H1 (cell line): ENCODE measurements at regions not wholly inside any gene's neighbourhood (a gene's known extent, or its start where the extent isn't known, plus 50 kb on each side); places are given as distances from the start of the nearest gene placed in this dataset.

Source experiments
- CTCF ChIA-PET: fragments of 300-600 bp; sonication (Branson Sonifier 250); formaldehyde crosslinking; loops from one replicate; lab custom pipeline; 2021; ENCODE audit not compliant: partially characterized antibody; lab: Charles Lee
- POLR2A ChIA-PET: fragments of 300-600 bp; sonication (Branson Sonifier 250); formaldehyde crosslinking; loops from one replicate; lab custom pipeline; 2021; ENCODE audit warnings: inconsistent platforms; ENCODE audit not compliant: partially characterized antibody; lab: Charles Lee
- DNase-seq, 2 experiments: peaks; one replicate each; pipeline versions ENCODE4 v3.0.0 to v3.0.0-alpha.2; 2010 to 2022; ENCODE audit warnings: low spot score in 2 of 2, low read depth in 1 of 2, mixed read lengths in 1 of 2
- FAIRE-seq: peaks from 2 replicates; lab custom pipeline; 2011; peaks lifted over from hg19 to GRCh38; lab: Jason Lieb, UNC
- H2AFZ ChIP-seq: 2 replicates; pipeline ENCODE4 v1.8.1; 2012; ENCODE audit warnings: low read length, inconsistent platforms
- H2AK5ac ChIP-seq: 2 replicates; pipeline ENCODE4 v1.6.1; 2013; ENCODE audit warnings: low read depth, low read length
- H2BK120ac ChIP-seq: replicated peaks from 2 replicates; pipeline ENCODE3; 2013; ENCODE audit warnings: low read depth, low read length, inconsistent platforms
- H2BK12ac ChIP-seq: 2 replicates; pipeline ENCODE4 v1.6.1; 2013; ENCODE audit warnings: low read depth, low read length
- H2BK15ac ChIP-seq: 2 replicates; pipeline ENCODE4 v1.6.1; 2013; ENCODE audit warnings: low read length
- H2BK20ac ChIP-seq: 2 replicates; pipeline ENCODE4 v1.6.1; 2013; ENCODE audit warnings: low read length
- H2BK5ac ChIP-seq: 2 replicates; pipeline ENCODE4 v1.6.1; 2013; ENCODE audit warnings: low read depth, low read length
- H3K14ac ChIP-seq: 2 replicates; pipeline ENCODE4 v1.6.1; 2013; ENCODE audit warnings: inconsistent platforms; ENCODE audit not compliant: insufficient read length
- H3K18ac ChIP-seq: 2 replicates; pipeline ENCODE4 v1.6.1; 2013; ENCODE audit warnings: low read length; ENCODE audit errors: extremely low read depth
- H3K23ac ChIP-seq: 2 replicates; pipeline ENCODE4 v1.6.1; 2013; ENCODE audit warnings: inconsistent platforms; ENCODE audit not compliant: insufficient read length
- H3K23me2 ChIP-seq: 2 replicates; pipeline ENCODE4 v1.6.1; 2013; ENCODE audit warnings: low read depth, low read length
- H3K27ac ChIP-seq: 2 replicates; pipeline ENCODE4 v1.6.1; 2011; ENCODE audit warnings: low read depth, low read length, inconsistent platforms
- H3K27me3 ChIP-seq, 4 experiments: replicated peaks in 1 of 4; 1 replicate in 1 of 4; 2 replicates in 3 of 4; pipeline versions ENCODE4 v1.6.1 to v1.8.1; 2011 to 2013; ENCODE audit warnings: low read length in 3 of 4, mild to moderate bottlenecking in 3 of 4, inconsistent platforms in 2 of 4, mixed read lengths in 2 of 4, moderate library complexity in 1 of 4; ENCODE audit not compliant: control insufficient read depth in 3 of 4, insufficient read depth in 3 of 4; ENCODE audit errors: extremely low read depth in 1 of 4
- H3K36me3 ChIP-seq, 4 experiments: 2 replicates each; pipeline versions ENCODE4 v1.6.1 to v1.8.1; 2011 to 2013; ENCODE audit warnings: mild to moderate bottlenecking in 4 of 4, low read length in 3 of 4, moderate library complexity in 2 of 4, control low read depth in 1 of 4, inconsistent platforms in 1 of 4; ENCODE audit not compliant: insufficient read depth in 4 of 4, control insufficient read depth in 2 of 4
- H3K4ac ChIP-seq: replicated peaks from 2 replicates; pipeline ENCODE3; 2013; ENCODE audit warnings: low read length, low read depth, mixed read lengths, inconsistent platforms; ENCODE audit not compliant: insufficient read length
- H3K4me1 ChIP-seq, 4 experiments: replicated peaks in 1 of 4; 1 replicate in 1 of 4; 2 replicates in 3 of 4; pipeline versions ENCODE4 v1.6.1 to v1.8.1; 2011 to 2013; ENCODE audit warnings: low read length in 3 of 4, inconsistent platforms in 2 of 4, mixed read lengths in 1 of 4; ENCODE audit not compliant: insufficient read depth in 4 of 4, control insufficient read depth in 3 of 4
- H3K4me2 ChIP-seq, 2 experiments: 2 replicates each; pipeline versions ENCODE4 v1.6.1 to v1.8.1; 2011 to 2013; ENCODE audit warnings: low read depth in 2 of 2, low read length in 2 of 2, control low read depth in 1 of 2, inconsistent platforms in 1 of 2, mild to moderate bottlenecking in 1 of 2; ENCODE audit not compliant: insufficient read depth in 1 of 2
- H3K4me3 ChIP-seq, 4 experiments: fragments of 200-600, 300-600 bp in 1 of 4; sonication (generic), shearing (Covaris generic), sonication (Bioruptor Twin) in 1 of 4; 2 replicates each; pipeline versions ENCODE4 v1.5.1 to v1.8.1; 2011 to 2016; ENCODE audit warnings: low read length in 4 of 4, low read depth in 3 of 4, control low read depth in 2 of 4, inconsistent platforms in 2 of 4, mild to moderate bottlenecking in 2 of 4, mixed read lengths in 1 of 4, moderate library complexity in 1 of 4; ENCODE audit not compliant: insufficient read depth in 2 of 4; ENCODE audit errors: extremely low read depth in 1 of 4
- H3K56ac ChIP-seq: replicated peaks from 2 replicates; pipeline ENCODE3; 2013; ENCODE audit warnings: low read depth, mild to moderate bottlenecking, mixed read lengths, low read length, inconsistent platforms; ENCODE audit not compliant: insufficient read length
- H3K79me1 ChIP-seq: 2 replicates; pipeline ENCODE4 v1.6.1; 2013; ENCODE audit warnings: low read depth, low read length, control low read depth
- H3K79me2 ChIP-seq, 2 experiments: 2 replicates each; pipeline versions ENCODE4 v1.6.1 to v1.8.1; 2012 to 2013; ENCODE audit warnings: low read length in 2 of 2, mild to moderate bottlenecking in 2 of 2, inconsistent platforms in 1 of 2; ENCODE audit not compliant: insufficient read depth in 2 of 2, control insufficient read depth in 1 of 2
- H3K9ac ChIP-seq, 4 experiments: replicated peaks in 1 of 4; 1 replicate in 1 of 4; 2 replicates in 3 of 4; pipeline versions ENCODE4 v1.6.1 to v1.8.1; 2011 to 2013; ENCODE audit warnings: low read depth in 3 of 4, low read length in 3 of 4, control low read depth in 2 of 4, mild to moderate bottlenecking in 2 of 4, moderate library complexity in 2 of 4, inconsistent platforms in 1 of 4; ENCODE audit errors: extremely low read depth in 1 of 4
- H3K9me3 ChIP-seq, 2 experiments: 2 replicates each; pipeline versions ENCODE4 v1.6.1 to v1.8.1; 2012 to 2013; ENCODE audit warnings: mild to moderate bottlenecking in 2 of 2, moderate library complexity in 2 of 2, control low read depth in 1 of 2, inconsistent platforms in 1 of 2, low read depth in 1 of 2, low read length in 1 of 2, mixed read lengths in 1 of 2; ENCODE audit not compliant: insufficient read depth in 2 of 2
- H4K20me1 ChIP-seq, 2 experiments: replicated peaks in 1 of 2; 2 replicates each; pipeline versions ENCODE3 to v1.8.1; 2011 to 2013; ENCODE audit warnings: inconsistent platforms in 2 of 2, low read length in 2 of 2, mild to moderate bottlenecking in 1 of 2; ENCODE audit not compliant: insufficient read depth in 2 of 2, control insufficient read depth in 1 of 2
- H4K5ac ChIP-seq: 2 replicates; pipeline ENCODE4 v1.6.1; 2013; ENCODE audit warnings: low read length, low read depth, mixed read lengths, inconsistent platforms; ENCODE audit not compliant: insufficient read length
- H4K8ac ChIP-seq: 2 replicates; pipeline ENCODE4 v1.8.0; 2013; ENCODE audit warnings: mild to moderate bottlenecking, moderate library complexity, low read length, inconsistent platforms; ENCODE audit not compliant: insufficient read depth; ENCODE audit errors: extremely low read depth
- H4K91ac ChIP-seq: replicated peaks from 2 replicates; pipeline ENCODE3; 2013; ENCODE audit warnings: low read length, mixed read lengths, inconsistent platforms; ENCODE audit not compliant: insufficient read length
- ASH2L ChIP-seq: fragments of 200-600, 300-600 bp; sonication (generic); IDR thresholded peaks from one replicate; pipeline ENCODE4 v1.7.1; 2017; ENCODE audit warnings: low read length
- BCL11A ChIP-seq, 2 experiments: IDR thresholded peaks; one replicate each; pipeline ENCODE4 v1.6.1; 2011; ENCODE audit warnings: low read depth in 2 of 2, low read length in 2 of 2, mild to moderate bottlenecking in 2 of 2
- WGBS, 2 experiments: shearing (Covaris generic) in 1 of 2; methylation state at CpG; one replicate each; pipeline versions ENCODE4 v1.1.6 to v1.1.7; 2013 to 2015; ENCODE audit warnings: low lambda C conversion rate in 2 of 2, mixed read lengths in 2 of 2, inconsistent platforms in 1 of 2, low coverage in 1 of 2, missing lambda C conversion rate in 1 of 2; ENCODE audit not compliant: insufficient replicate concordance in 2 of 2, insufficient coverage in 1 of 2, insufficient read length in 1 of 2; ENCODE audit errors: extremely low coverage in 1 of 2, missing lambda C conversion rate in 1 of 2; 5-methylcytosine and 5-hydroxymethylcytosine counted together
- TF ChIP-seq, protein P1 (sequence below): IDR thresholded peaks from 2 replicates; pipeline ENCODE4 v1.6.1; 2012; ENCODE audit warnings: inconsistent platforms

DNA sequence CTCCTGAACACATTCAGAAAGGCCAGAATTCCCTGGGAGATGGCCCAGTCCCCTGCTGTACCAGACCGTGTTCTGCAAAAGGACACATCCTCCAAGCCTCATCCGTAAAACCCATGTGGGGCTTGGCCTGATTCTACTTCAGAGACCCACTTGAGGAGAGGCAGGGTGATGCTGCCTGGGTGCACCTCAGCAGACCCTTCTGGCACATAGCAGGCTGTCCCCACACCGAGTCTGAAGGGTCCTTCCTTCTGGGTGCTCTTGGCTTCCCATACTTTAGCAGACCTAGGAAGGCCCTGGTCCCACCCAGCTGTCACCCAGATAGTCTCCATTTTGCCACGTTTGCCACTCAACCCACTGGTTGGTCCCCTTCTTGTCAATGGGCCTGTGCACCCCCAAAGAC, 270.1 kb upstream of the AGTR2 start:
- H2AFZ ChIP-seq, result no peak overlapping the region
- no peaks in the 10 kb centered on the region for H3K79me2 ChIP-seq
- no peaks in the 10 kb centered on the region for H3K9me3 ChIP-seq
- DNase-seq (no peak), FAIRE-seq (no peak)
- ChIA-PET POLR2A (no interaction called here), CTCF (no interaction called here)
- no peak overlapping the region for H3K14ac ChIP-seq
- no peak overlapping the region for H2BK15ac ChIP-seq
- no peak overlapping the region for H3K4ac ChIP-seq
- no peaks in the 10 kb centered on the region for H3K27me3 ChIP-seq
- H4K8ac ChIP-seq, result no peak overlapping the region
- no peak overlapping the region for H4K5ac ChIP-seq
- no peak overlapping the region for H4K91ac ChIP-seq
- 92% methylated on average over 3 of the region's 4 CpGs; no CpG with 5 or more reads in 1 of the 2 experiments for WGBS, 2 experiments
- H3K27ac ChIP-seq, result no peak overlapping the region
- H3K4me1 ChIP-seq, result no peaks in the 10 kb centered on the region
- H2BK5ac ChIP-seq, result no peak overlapping the region
- H2BK20ac ChIP-seq, result no peak overlapping the region
- no peak overlapping the region for H3K56ac ChIP-seq
- TF ChIP-seq, protein P1, sequence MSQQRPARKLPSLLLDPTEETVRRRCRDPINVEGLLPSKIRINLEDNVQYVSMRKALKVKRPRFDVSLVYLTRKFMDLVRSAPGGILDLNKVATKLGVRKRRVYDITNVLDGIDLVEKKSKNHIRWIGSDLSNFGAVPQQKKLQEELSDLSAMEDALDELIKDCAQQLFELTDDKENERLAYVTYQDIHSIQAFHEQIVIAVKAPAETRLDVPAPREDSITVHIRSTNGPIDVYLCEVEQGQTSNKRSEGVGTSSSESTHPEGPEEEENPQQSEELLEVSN, result no peak
- no peak for TF ChIP-seq ASH2L
- TF ChIP-seq BCL11A (IDR thresholded peaks at IDR 0.05; ENCODE audit: low read depth in 2 of 2, low read length in 2 of 2), result no peak
- H3K4me2 ChIP-seq, result no peak overlapping the region
- H3K23me2 ChIP-seq, result no peaks in the 10 kb centered on the region
- peaks cover 0 to 9% (median 2%) of the 10 kb centered on the region in 4 experiments; a peak in 5 of 8 replicates for H3K36me3 ChIP-seq
- no peak overlapping the region for H2BK12ac ChIP-seq
- H2AK5ac ChIP-seq, result no peak overlapping the region
- H3K23ac ChIP-seq, result no peak overlapping the region
- no peak overlapping the region for H2BK120ac ChIP-seq
- no peak overlapping the region for H3K9ac ChIP-seq
- no peak overlapping the region for H3K4me3 ChIP-seq
- peaks cover 0 to 30% of the 10 kb centered on the region in 2 experiments for H4K20me1 ChIP-seq
- no peaks in the 10 kb centered on the region; the same call in 1 of the 2 replicates for H3K79me1 ChIP-seq
- H3K18ac ChIP-seq, result no peak overlapping the region
